ENCODE measurements at regions not wholly inside any gene's neighbourhood (a gene's known extent, or its start where the extent isn't known, plus 50 kb on each side); places are given as distances from the start of the nearest gene placed in this dataset.
"Not testable (repeated sequence)": the region's sequence is repeated elsewhere in the genome, so short reads cannot be mapped to it uniquely, and the experiment has no call there.

DNA sequence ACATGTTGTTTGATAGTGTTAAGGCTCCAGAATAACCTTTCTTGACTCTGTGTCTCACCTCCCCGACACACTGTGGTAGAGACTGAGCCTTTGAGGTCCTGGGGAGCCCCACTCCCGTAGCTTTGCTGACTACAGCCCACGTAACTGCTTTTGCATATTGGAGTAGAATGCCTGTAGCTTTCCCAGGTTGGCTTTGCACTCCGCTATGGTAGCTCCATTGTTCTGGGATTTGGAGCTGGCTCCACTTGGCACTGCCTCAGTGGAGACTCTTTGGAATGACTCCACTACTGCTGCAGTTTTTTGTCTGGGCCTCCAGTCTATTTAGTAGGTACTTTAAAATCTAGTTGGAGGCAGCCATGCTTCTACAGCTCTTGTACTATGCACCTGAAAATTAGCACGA lies 56.2 kb upstream of the ANXA1 start:
- DNase-seq: no peak

GRCh38 chr9:73093740-73094379 lies 57.8 kb upstream of the ANXA1 start:
- DNase-seq: no peak

- DNase-seq: no peak
Observed at GRCh38 chr9:73093016-73093739, 58.5 kb upstream of the ANXA1 start.

- DNase-seq: no peak
Observed at GRCh38 chr9:73091909-73092308, 59.8 kb upstream of the ANXA1 start.

DNA sequence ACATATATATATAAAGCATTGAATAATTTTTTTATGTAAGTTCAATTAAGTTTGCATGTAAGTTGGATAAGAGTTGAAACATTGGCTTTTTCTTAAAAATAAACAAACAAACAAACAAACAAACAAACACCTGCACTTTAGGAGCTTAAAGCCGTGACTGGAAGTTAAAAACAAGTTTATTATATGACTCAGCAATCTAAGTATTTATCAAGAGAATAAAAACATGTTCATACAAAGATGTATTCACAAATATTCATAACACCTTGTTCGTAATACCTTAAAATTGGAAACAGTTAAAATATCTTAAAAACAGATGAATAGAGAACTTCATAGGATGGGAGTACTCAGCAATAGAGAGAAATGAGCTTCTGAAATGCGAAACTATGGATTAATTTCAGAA lies 61.5 kb upstream of the ANXA1 start:
- no peak for DNase-seq

- no peak for DNase-seq
Observed at GRCh38 chr9:73089304-73089985, 62.2 kb upstream of the ANXA1 start.

DNA sequence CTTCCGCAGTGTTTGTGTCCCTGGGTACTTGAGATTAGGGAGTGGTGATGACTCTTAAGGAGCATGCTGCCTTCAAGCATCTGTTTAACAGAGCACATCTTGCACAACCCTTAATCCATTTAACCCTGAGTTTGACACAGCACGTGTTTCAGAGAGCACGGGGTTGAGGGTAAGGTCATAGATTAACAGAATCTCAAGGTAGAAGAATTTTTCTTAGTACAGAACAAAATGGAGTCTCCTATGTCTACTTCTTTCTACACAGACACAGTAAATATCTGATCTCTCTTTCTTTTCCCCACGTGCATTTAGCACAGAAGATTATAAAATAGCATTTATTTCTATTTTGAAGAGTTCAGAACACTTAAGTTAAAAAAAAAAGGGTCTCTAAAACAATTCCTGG lies 63.8 kb upstream of the ANXA1 start:
- not testable (repeated sequence) for DNase-seq

GRCh38 chr9:73083519-73083918 lies 68.1 kb upstream of the ANXA1 start:
- DNase-seq: no peak

- no peak for DNase-seq
Observed at GRCh38 chr9:73081979-73082657, 69.5 kb upstream of the ANXA1 start.

DNA sequence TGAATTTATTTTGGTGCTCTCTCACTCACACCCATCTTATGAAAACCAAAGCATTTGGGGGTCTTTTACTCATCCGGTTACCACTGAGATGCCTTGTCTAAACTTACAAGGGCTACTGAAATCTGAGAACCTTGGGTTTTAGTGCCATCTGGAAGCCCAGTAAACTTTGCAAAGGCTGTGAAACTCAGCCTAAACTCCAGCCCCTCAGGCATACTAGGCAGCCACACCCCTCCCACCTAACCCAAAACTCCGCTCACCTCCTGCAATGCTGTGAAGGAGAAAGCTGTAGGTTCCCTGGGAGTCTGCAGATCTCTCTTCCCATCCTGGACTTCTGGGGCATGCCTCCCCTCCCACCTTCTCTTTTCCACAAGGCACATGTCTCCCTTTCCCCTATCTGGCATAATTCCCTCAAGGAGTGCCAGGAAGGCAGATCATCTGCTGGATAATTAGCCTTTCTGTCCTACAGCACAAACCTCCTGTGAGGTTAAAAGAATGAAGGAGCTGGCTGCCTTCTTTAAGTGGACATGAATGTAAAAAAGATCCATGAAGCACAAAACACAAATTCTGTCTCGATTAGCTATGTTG lies 71.5 kb upstream of the ANXA1 start:
- no peak for DNase-seq

DNA sequence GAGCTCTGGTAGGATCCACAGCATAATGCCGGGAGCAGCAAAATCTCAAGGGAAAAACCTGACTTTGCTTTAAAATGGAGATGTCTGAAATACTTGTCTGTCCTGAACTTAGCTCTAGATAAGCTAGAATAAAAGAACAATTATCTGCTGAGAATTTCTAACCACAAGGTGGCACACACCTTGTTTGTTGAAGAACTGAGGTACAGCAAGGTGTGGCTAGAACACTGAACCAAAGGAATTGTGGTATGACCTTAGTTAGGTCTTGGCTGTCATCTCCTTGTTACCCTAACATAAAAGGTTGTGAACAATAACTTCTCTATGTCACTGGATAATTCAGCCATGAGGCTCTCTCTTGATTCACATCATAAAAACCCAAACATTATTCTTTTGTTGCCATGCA lies 72.3 kb upstream of the ANXA1 start:
- no peak for DNase-seq

DNA sequence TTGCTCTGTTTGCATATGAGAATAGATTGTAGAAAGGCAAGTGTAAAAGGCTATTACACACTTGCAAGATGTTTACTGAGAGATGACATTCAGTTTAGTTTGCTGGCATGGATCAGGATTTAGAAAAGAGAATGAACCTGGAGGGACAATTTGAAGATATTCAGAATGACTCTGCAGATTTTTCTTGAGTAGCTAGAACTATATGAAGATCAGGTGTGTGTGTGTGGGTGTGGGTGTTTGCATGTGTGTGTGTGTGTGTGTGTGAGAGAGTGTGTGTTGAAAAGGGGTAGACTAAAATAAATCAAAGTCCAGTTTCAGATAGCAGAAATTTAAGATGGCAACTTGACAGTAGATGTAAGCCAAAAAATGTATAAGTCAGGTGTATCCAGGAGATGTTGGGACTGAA lies 74.0 kb upstream of the ANXA1 start:
- no peak for DNase-seq

DNA sequence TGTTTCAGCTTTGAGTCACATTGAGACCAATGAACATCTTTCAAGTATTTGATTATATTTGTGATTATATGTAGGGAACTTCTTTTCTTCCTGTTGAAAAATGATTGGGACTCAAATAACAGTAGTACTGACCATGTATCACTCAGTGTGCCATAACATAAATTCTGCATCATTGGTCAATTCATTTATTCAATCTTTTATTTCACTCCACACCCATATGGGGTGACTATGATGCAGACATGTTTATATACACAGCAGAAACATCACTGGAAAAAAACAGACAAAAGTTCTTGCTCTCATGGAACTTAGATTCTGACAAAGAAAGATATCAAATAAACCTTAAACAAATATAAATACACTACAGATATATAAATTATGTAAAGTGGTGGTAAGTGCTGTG lies 74.7 kb upstream of the ANXA1 start:
- DNase-seq: no peak

DNA sequence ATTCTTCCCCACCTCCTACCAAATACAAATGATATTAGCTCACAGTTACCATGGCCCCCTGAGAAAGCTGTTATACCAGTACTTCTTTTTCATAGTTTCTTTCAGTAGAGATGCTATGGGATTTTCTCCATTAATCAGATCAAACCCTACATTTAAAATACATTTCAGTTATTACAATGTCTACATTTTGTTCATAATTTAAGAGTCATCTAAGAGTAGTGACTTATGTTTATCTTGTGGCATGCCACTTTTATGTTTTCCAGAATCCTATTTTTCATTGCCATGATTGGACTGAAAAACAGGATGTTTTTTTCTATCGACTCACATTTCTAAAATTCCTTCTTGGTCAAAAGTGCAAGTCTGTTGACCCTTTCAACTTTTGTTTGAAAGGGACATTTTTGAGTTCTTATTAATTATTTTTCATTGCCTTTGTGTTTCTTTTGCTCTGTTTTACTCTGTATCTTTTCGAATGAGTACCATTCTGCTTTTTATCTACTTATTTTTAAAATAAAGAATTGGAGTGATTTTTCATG lies 77.4 kb upstream of the ANXA1 start:
- no peak for DNase-seq

DNA sequence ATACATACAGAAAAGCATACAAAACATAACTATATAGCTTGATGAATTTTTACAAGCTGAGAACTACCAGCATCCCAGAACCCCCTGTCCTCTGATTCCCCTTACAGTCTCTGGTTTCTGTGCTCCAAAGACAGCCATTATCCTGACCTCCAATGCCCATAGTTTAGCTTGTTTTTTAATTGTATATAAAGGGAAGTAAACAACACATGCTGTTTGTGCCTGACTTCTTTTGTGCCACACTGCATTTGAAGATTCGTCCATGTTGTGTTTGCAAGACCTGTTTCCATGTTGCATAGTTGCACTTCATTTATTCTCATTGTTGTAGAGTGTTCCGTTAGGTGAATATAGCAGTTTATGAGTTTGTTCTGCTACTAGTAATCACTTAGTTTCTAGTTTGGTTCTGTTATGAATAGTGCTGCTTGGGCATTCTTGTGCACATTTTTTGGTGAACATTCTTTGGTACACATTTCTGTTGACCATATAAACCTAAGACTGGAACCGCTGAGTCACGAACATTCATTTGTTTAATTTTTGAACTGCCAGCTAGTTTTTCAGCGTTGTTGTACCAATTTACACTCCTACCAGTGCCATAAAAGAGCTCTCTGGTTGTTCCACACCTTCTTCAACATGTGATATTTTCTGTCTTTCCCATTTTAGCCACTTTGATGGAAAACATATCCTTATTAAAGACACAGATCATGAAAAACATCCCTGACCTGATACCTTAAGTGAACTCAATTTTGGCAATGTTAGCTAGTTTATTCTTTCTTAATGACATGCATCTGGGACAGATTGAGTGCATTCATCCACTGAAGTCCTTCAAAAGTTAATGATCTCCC lies 78.1 kb upstream of the ANXA1 start:
- DNase-seq: no peak

GRCh38 chr9:73067074-73067473 lies 84.6 kb upstream of the ANXA1 start:
- no peak for DNase-seq

GRCh38 chr9:73065439-73065838 lies 86.2 kb upstream of the ANXA1 start:
- DNase-seq: no peak

GRCh38 chr9:73064315-73064714 lies 87.3 kb upstream of the ANXA1 start:
- no peak for DNase-seq

- DNase-seq: no peak
Observed at GRCh38 chr9:73061146-73061545, 90.5 kb upstream of the ANXA1 start.

DNA sequence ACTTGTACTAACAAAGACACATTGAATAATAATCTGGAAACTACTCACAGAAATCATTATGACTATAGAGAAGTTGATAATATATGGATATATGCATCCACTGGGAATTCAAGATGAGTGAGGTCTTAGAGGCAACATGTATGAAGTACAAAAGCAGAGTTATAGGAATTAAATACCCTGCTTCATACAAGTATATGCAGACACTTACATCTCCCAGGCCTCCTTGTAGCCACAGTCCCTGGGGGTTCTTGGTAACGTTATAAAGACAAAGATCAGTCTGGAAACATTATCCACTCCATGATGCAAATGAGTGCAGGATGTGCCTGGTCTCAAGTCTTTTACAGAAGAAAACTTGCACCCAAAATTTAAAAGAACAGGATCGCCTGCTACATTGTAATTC lies 92.4 kb upstream of the ANXA1 start:
- DNase-seq: no peak

DNA sequence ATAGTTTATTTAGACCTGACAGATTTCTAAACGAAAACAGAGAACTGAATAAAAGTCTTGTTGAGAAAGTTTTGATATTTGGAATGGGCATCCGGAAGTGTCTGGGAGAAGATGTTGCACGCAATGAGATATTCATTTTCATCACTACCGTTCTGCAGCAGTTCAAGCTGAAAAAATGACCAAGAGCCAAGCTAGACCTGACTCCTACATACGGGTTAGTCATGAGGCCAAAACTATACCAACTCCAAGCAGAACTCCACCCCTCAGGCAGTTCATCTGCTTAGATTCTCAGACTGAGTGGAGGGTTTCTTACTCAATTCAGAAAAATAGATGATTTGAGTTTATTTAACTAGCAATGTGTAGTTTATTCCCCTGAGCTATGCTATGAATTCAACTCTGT lies 95.4 kb upstream of the ANXA1 start:
- no peak for DNase-seq

- DNase-seq: no peak
Observed at GRCh38 chr9:73054091-73054490, 97.6 kb upstream of the ANXA1 start.

All from NCI-H2081 treated with DMSO at 0.1 percent for 48 hours (cell line).